Natural killer cell (primary cell): ENCODE measurements at regions not wholly inside any gene's neighbourhood (a gene's known extent, or its start where the extent isn't known, plus 50 kb on each side); places are given as distances from the start of the nearest gene placed in this dataset.

Source experiments
- ATAC-seq, 3 donors: fragments of 150-1000 bp in 2 of 3; fragments of 200-7000 bp in 1 of 3; cut with Tn5 transposase; 1 replicate in 1 of 3; 2 replicates in 2 of 3; pipeline ENCODE4 v1.10.0; 2021; ENCODE audit warnings: mild to moderate bottlenecking in 2 of 3, moderate library complexity in 2 of 3
- DNase-seq, 2 donors: peaks; one replicate each; pipeline versions ENCODE4 v3.0.0 to v3.0.0-alpha.2; 2013 to 2021; ENCODE audit warnings: mixed read lengths in 1 of 2
- H3K27ac ChIP-seq: one replicate; pipeline ENCODE4 v1.5.1; 2013; ENCODE audit warnings: mild to moderate bottlenecking, low read length
- H3K27me3 ChIP-seq: one replicate; pipeline ENCODE4 v1.6.1; 2013; ENCODE audit warnings: low read length; ENCODE audit not compliant: control insufficient read depth, insufficient read depth
- H3K36me3 ChIP-seq: one replicate; pipeline ENCODE4 v1.6.1; 2013; ENCODE audit warnings: low read length; ENCODE audit not compliant: control insufficient read depth, insufficient read depth
- H3K4me1 ChIP-seq: one replicate; pipeline ENCODE4 v1.6.1; 2013; ENCODE audit warnings: low read length; ENCODE audit not compliant: control insufficient read depth, insufficient read depth
- H3K4me3 ChIP-seq: one replicate; pipeline ENCODE4 v1.5.1; 2013; ENCODE audit warnings: low read length
- H3K9me3 ChIP-seq: one replicate; pipeline ENCODE4 v1.6.1; 2013; ENCODE audit warnings: low read length; ENCODE audit not compliant: control insufficient read depth, insufficient read depth
- H3K27ac Mint-ChIP-seq, 2 donors: one replicate each; pipeline ENCODE4 v1.8.0; 2022; ENCODE audit warnings: mild to moderate bottlenecking in 2 of 2, mixed read lengths in 2 of 2, moderate library complexity in 1 of 2
- H3K27me3 Mint-ChIP-seq, 2 donors: one replicate each; pipeline ENCODE4 v1.8.0; 2022; ENCODE audit warnings: low read depth in 2 of 2, mixed read lengths in 2 of 2
- H3K36me3 Mint-ChIP-seq: one replicate; pipeline ENCODE4 v1.8.0; 2022; ENCODE audit warnings: mixed read lengths
- H3K4me1 Mint-ChIP-seq, 2 donors: one replicate each; pipeline ENCODE4 v1.8.0; 2022; ENCODE audit warnings: mixed read lengths in 2 of 2
- H3K4me3 Mint-ChIP-seq: one replicate; pipeline ENCODE4 v1.8.0; 2022; ENCODE audit warnings: mild to moderate bottlenecking, moderate library complexity, mixed read lengths
- H3K9me3 Mint-ChIP-seq, 2 donors: one replicate each; pipeline ENCODE4 v1.8.0; 2022; ENCODE audit warnings: mixed read lengths in 2 of 2
- CTCF ChIP-seq: fragments of 200-600 bp; IDR thresholded peaks from one replicate; pipeline ENCODE4 v1.8.0; 2022; ENCODE audit warnings: antibody characterized with exemption
- whole genome bisulfite sequencing: methylation state at CpG from one replicate; pipeline ENCODE4 v1.1.7; 2013; ENCODE audit warnings: missing lambda C conversion rate; ENCODE audit not compliant: insufficient coverage; 5-methylcytosine and 5-hydroxymethylcytosine counted together
- intact Hi-C: fragments of 100-400 bp; cut with micrococcal nuclease; formaldehyde crosslinking; loops from one replicate; pipeline ENCODE4 v1.14.2; 2022

GRCh38 chr19:56894626-56895025 lies 54.1 kb upstream of the PEG3 start:
- H3K27me3 ChIP-seq = no peaks in the 10 kb centered on the region
- Mint-ChIP-seq H3K9me3 (peaks cover 13 to 24% of the 10 kb centered on the region in 2 donors), H3K36me3 (peaks cover 7% of the 10 kb centered on the region), H3K4me1 (no peaks in the 10 kb centered on the region), H3K4me3 (no peak overlapping the region), H3K27me3 (no peaks in the 10 kb centered on the region), H3K27ac (no peak overlapping the region)
- H3K27ac ChIP-seq = no peak overlapping the region
- ATAC-seq (no peak), DNase-seq (no peak)
- peaks cover 17% of the 10 kb centered on the region for H3K9me3 ChIP-seq
- 82% methylated on average over 8 of the region's 9 CpGs for WGBS
- no peaks in the 10 kb centered on the region for H3K36me3 ChIP-seq
- H3K4me1 ChIP-seq = no peaks in the 10 kb centered on the region
- H3K4me3 ChIP-seq = no peak overlapping the region
- TF ChIP-seq CTCF = no peak
- intact Hi-C loops = no loop called here

- no peak for DNase-seq
- no peak overlapping the region for H3K4me3 Mint-ChIP-seq
- 91% methylated on average over 3 of the region's 3 CpGs for WGBS
- peaks cover 11 to 22% of the 10 kb centered on the region in 2 donors for H3K9me3 Mint-ChIP-seq
- H3K27me3 ChIP-seq = no peaks in the 10 kb centered on the region
- no peaks in the 10 kb centered on the region for H3K4me1 Mint-ChIP-seq
- H3K4me3 ChIP-seq = no peak overlapping the region
- H3K36me3 ChIP-seq = no peaks in the 10 kb centered on the region
- no peak overlapping the region for H3K27ac ChIP-seq
- H3K4me1 ChIP-seq = no peaks in the 10 kb centered on the region
- H3K9me3 ChIP-seq = peaks cover 17% of the 10 kb centered on the region
- no peak for TF ChIP-seq CTCF
- ATAC-seq = no peak
- no peaks in the 10 kb centered on the region for H3K27me3 Mint-ChIP-seq
- no peaks in the 10 kb centered on the region for H3K36me3 Mint-ChIP-seq
- intact Hi-C loops = no loop called here
- no peak overlapping the region for H3K27ac Mint-ChIP-seq
Measured at GRCh38 chr19:56896095-56896494, 55.6 kb upstream of the PEG3 start.

- Mint-ChIP-seq H3K27me3 (no peaks in the 10 kb centered on the region), H3K4me3 (no peak overlapping the region), H3K9me3 (peaks cover 9 to 14% of the 10 kb centered on the region in 2 donors), H3K27ac (no peak overlapping the region), H3K36me3 (no peaks in the 10 kb centered on the region), H3K4me1 (no peaks in the 10 kb centered on the region)
- no peak overlapping the region for H3K27ac ChIP-seq
- no peak for ATAC-seq
- no peaks in the 10 kb centered on the region for H3K36me3 ChIP-seq
- peaks cover 12% of the 10 kb centered on the region for H3K9me3 ChIP-seq
- no peaks in the 10 kb centered on the region for H3K27me3 ChIP-seq
- H3K4me3 ChIP-seq = no peak overlapping the region
- no peak for TF ChIP-seq CTCF
- H3K4me1 ChIP-seq = no peaks in the 10 kb centered on the region
- no peak for DNase-seq
- WGBS = 85% methylated on average over 6 of the region's 6 CpGs
- intact Hi-C loops = no loop called here
Measured at GRCh38 chr19:56899943-56900342, 59.4 kb upstream of the PEG3 start.

- Histone ChIP-seq H3K9me3 (peaks cover 14% of the 10 kb centered on the region), H3K4me1 (no peaks in the 10 kb centered on the region), H3K36me3 (no peaks in the 10 kb centered on the region), H3K27me3 (no peaks in the 10 kb centered on the region), H3K4me3 (no peak overlapping the region), H3K27ac (no peak overlapping the region)
- DNase-seq (no peak), ATAC-seq (no peak)
- Mint-ChIP-seq H3K4me3 (no peak overlapping the region), H3K27me3 (no peaks in the 10 kb centered on the region), H3K9me3 (peaks cover 9 to 15% of the 10 kb centered on the region in 2 donors), H3K36me3 (no peaks in the 10 kb centered on the region), H3K4me1 (no peaks in the 10 kb centered on the region), H3K27ac (no peak overlapping the region)
- TF ChIP-seq CTCF = no peak
- 90% methylated on average over 12 of the region's 12 CpGs for WGBS
- intact Hi-C loops = no loop called here
Measured at GRCh38 chr19:56900573-56901097, 60.1 kb upstream of the PEG3 start.
